A549 (cell line): ENCODE measurements at regions not wholly inside any gene's neighbourhood (a gene's known extent, or its start where the extent isn't known, plus 50 kb on each side); places are given as distances from the start of the nearest gene placed in this dataset.

Experiments used
- ATAC-seq, 2 experiments: fragments of 200-7000 bp in 1 of 2; fragments of >200 bp in 1 of 2; cut with Nextera tagmentation in 1 of 2; cut with Tn5 transposase in 1 of 2; 3 replicates each; pipeline versions ENCODE4 v1.8.0 to v1.9.1; 2018 to 2020; ENCODE audit warnings: mild to moderate bottlenecking in 1 of 2, moderate library complexity in 1 of 2
- CTCF ChIA-PET: fragments of 300-600 bp; sonication (Branson Sonifier 250); formaldehyde crosslinking; extraction: SDS; loops from one replicate; lab custom pipeline; 2021; ENCODE audit warnings: antibody characterized with exemption, inconsistent platforms; lab: Yijun Ruan, JAX
- POLR2A ChIA-PET: fragments of 350-600 bp; formaldehyde crosslinking; extraction: SDS; loops from one replicate; lab custom pipeline; 2021; ENCODE audit warnings: antibody characterized with exemption, inconsistent platforms; lab: Yijun Ruan, JAX
- DNase-seq, 2 experiments: peaks; one replicate each; pipeline versions ENCODE4 v3.0.0 to v3.0.0-alpha.2; 2011 to 2016; ENCODE audit warnings: low read depth in 1 of 2, low spot score in 1 of 2
- FAIRE-seq: peaks from 2 replicates; lab custom pipeline; 2011; peaks lifted over from hg19 to GRCh38; lab: Jason Lieb, UNC
- H3K27ac ChIP-seq, 2 experiments: fragments of >200 bp; sonication (Bioruptor Twin); formaldehyde crosslinking; 3 replicates each; pipeline ENCODE4 v1.5.1; 2016 to 2017
- H3K4me1 ChIP-seq: fragments of >200 bp; sonication (Bioruptor Twin); formaldehyde crosslinking; 3 replicates; pipeline ENCODE4 v1.6.1; 2016
- H3K4me2 ChIP-seq: fragments of >200 bp; sonication (Bioruptor Twin); formaldehyde crosslinking; 3 replicates; pipeline ENCODE4 v1.6.1; 2016
- H3K4me3 ChIP-seq: fragments of >200 bp; sonication (Bioruptor Twin); formaldehyde crosslinking; 3 replicates; pipeline ENCODE4 v1.5.1; 2016
- H3K9me3 ChIP-seq: fragments of >200 bp; sonication (Bioruptor Twin); formaldehyde crosslinking; 3 replicates; pipeline ENCODE4 v1.6.1; 2016
- BCL3 ChIP-seq: fragments of >200 bp; sonication (Bioruptor Twin); formaldehyde crosslinking; IDR thresholded peaks from 3 replicates; pipeline ENCODE4 v1.6.1; 2016
- CHD2 ChIP-seq: fragments of 150-350 bp; IDR thresholded peaks from 2 replicates; pipeline ENCODE4 v1.6.1; 2014; ENCODE audit warnings: low read length; ENCODE audit not compliant: partially characterized antibody
- CHD4 ChIP-seq: fragments of 200-600 bp; sonication (generic); IDR thresholded peaks from 2 replicates; pipeline ENCODE4 v1.6.1; 2016; ENCODE audit warnings: antibody characterized with exemption, mild to moderate bottlenecking, borderline replicate concordance
- CTCF ChIP-seq: fragments of >200 bp; sonication (Bioruptor Twin); formaldehyde crosslinking; IDR thresholded peaks from 3 replicates; pipeline ENCODE4 v1.5.1; 2016
- E2F6 ChIP-seq: IDR thresholded peaks from 2 replicates; pipeline ENCODE4 v1.6.1; 2012; ENCODE audit warnings: low read depth, borderline replicate concordance
- EHMT2 ChIP-seq: fragments of 200-600 bp; sonication (generic); IDR thresholded peaks from 2 replicates; pipeline ENCODE4 v1.6.1; 2016; ENCODE audit warnings: antibody characterized with exemption, low read depth, mild to moderate bottlenecking, moderate library complexity
- ELK1 ChIP-seq: fragments of 150-350 bp; IDR thresholded peaks from 2 replicates; pipeline ENCODE4 v1.6.1; 2014; ENCODE audit warnings: low read depth, mild to moderate bottlenecking, low read length
- EP300 ChIP-seq, 2 experiments: fragments of >200 bp; sonication (Bioruptor Twin); formaldehyde crosslinking; IDR thresholded peaks; 2 replicates in 1 of 2; 3 replicates in 1 of 2; pipeline ENCODE4 v1.6.1; 2016 to 2017
- FOSB ChIP-seq: fragments of 250-450 bp; sonication (Bioruptor Pico); IDR thresholded peaks from 2 replicates; pipeline ENCODE4 v1.5.0; 2020; ENCODE audit warnings: mild to moderate bottlenecking, moderate library complexity
- FOSL2 ChIP-seq, 2 experiments: fragments of 450-650 bp in 1 of 2; fragments of >200 bp in 1 of 2; sonication (Bioruptor Twin) in 1 of 2; formaldehyde crosslinking; IDR thresholded peaks; 2 replicates each; pipeline versions ENCODE4 v1.5.0 to v1.6.1; 2016 to 2020; ENCODE audit warnings: mild to moderate bottlenecking in 1 of 2, moderate library complexity in 1 of 2
- GATA3 ChIP-seq: IDR thresholded peaks from 2 replicates; pipeline ENCODE4 v1.6.1; 2012; ENCODE audit warnings: borderline replicate concordance
- HDAC2 ChIP-seq: fragments of 200-600 bp; sonication (generic); IDR thresholded peaks from 2 replicates; pipeline ENCODE4 v1.6.1; 2016
- HES2 ChIP-seq: fragments of >200 bp; sonication (Bioruptor Twin); formaldehyde crosslinking; IDR thresholded peaks from 2 replicates; pipeline ENCODE4 v1.6.1; 2016
- HOXA7 ChIP-seq: fragments of 250-450 bp; sonication (Bioruptor Pico); IDR thresholded peaks from 2 replicates; pipeline ENCODE4 v1.5.0; 2020; ENCODE audit warnings: mild to moderate bottlenecking, moderate library complexity
- HOXB5 ChIP-seq: fragments of 250-450 bp; sonication (Bioruptor Pico); IDR thresholded peaks from 2 replicates; pipeline ENCODE4 v1.5.0; 2020; ENCODE audit warnings: mild to moderate bottlenecking, moderate library complexity
- JUN ChIP-seq, 2 experiments: fragments of >200 bp; sonication (Bioruptor Twin); formaldehyde crosslinking; IDR thresholded peaks; 2 replicates in 1 of 2; 3 replicates in 1 of 2; pipeline ENCODE4 v1.6.1; 2016 to 2017
- JUNB ChIP-seq: fragments of >200 bp; sonication (Bioruptor Twin); formaldehyde crosslinking; IDR thresholded peaks from 2 replicates; pipeline ENCODE4 v1.6.1; 2016
- KDM1A ChIP-seq: fragments of 200-600 bp; sonication (generic); IDR thresholded peaks from 2 replicates; pipeline ENCODE4 v1.6.1; 2016; ENCODE audit warnings: low read depth, mild to moderate bottlenecking
- KDM5A ChIP-seq: fragments of 200-600 bp; sonication (generic); IDR thresholded peaks from 2 replicates; pipeline ENCODE4 v1.6.1; 2016; ENCODE audit warnings: antibody characterized with exemption, mild to moderate bottlenecking
- MAFK ChIP-seq: fragments of 450-650 bp; IDR thresholded peaks from 2 replicates; pipeline ENCODE4 v1.6.1; 2014; ENCODE audit not compliant: partially characterized antibody
- MAZ ChIP-seq: fragments of 150-350 bp; IDR thresholded peaks from 2 replicates; pipeline ENCODE4 v1.6.1; 2014; ENCODE audit warnings: antibody characterized with exemption, low read depth, low read length, borderline replicate concordance
- MYC ChIP-seq: IDR thresholded peaks from 2 replicates; pipeline ENCODE4 v1.6.1; 2012; ENCODE audit warnings: mild to moderate bottlenecking, inconsistent platforms, low read length, improper control_type of control experiment, borderline replicate concordance
- NFE2L2 ChIP-seq: fragments of 150-350 bp; conservative IDR thresholded peaks from 2 replicates; pipeline ENCODE4 v1.6.1; 2014; ENCODE audit warnings: low read length
- NR3C1 ChIP-seq: fragments of >200 bp; sonication (Bioruptor Twin); formaldehyde crosslinking; IDR thresholded peaks from 3 replicates; pipeline ENCODE4 v1.6.1; 2017
- PHF8 ChIP-seq: fragments of 200-600 bp; sonication (generic); IDR thresholded peaks from 2 replicates; pipeline ENCODE4 v1.6.1; 2016; ENCODE audit warnings: low read depth, mild to moderate bottlenecking, antibody characterized with exemption, moderate library complexity, borderline replicate concordance
- POLR2A ChIP-seq: IDR thresholded peaks from 2 replicates; pipeline ENCODE4 v1.6.1; 2012; ENCODE audit warnings: mild to moderate bottlenecking, low read length
- RAD21 ChIP-seq, 2 experiments: fragments of >200 bp in 1 of 2; sonication (Bioruptor Twin) in 1 of 2; formaldehyde crosslinking in 1 of 2; IDR thresholded peaks in 1 of 2; conservative IDR thresholded peaks in 1 of 2; 2 replicates in 1 of 2; 3 replicates in 1 of 2; pipeline ENCODE4 v1.6.1; 2012 to 2018; ENCODE audit warnings: inconsistent platforms in 1 of 2
- ZNF302 ChIP-seq: fragments of 250-450 bp; sonication (Bioruptor Pico); IDR thresholded peaks from 2 replicates; pipeline ENCODE4 v1.9.0; 2021; ENCODE audit warnings: inconsistent platforms, mild to moderate bottlenecking, moderate library complexity
- WGBS: methylation state at CpG from one replicate; pipeline ENCODE4 v1.1.6; 2017; ENCODE audit errors: missing lambda C conversion rate; 5-methylcytosine and 5-hydroxymethylcytosine counted together

GRCh38 chr2:65866148-65866547 is 433.7 kb upstream of the SPRED2 start (continued):
- TF ChIP-seq ELK1: no peak
- no peak for TF ChIP-seq EP300 (IDR thresholded peaks at IDR 0.05)
- no peak for TF ChIP-seq BCL3

- H3K27ac ChIP-seq: no peak overlapping the region
- WGBS: 46% methylated on average over 5 of the region's 5 CpGs
- FAIRE-seq: no peak
- no peak for TF ChIP-seq NFE2L2
- no peak for TF ChIP-seq NR3C1
- no peak for TF ChIP-seq CHD4
- TF ChIP-seq JUNB: no peak
- TF ChIP-seq HES2: no peak
- TF ChIP-seq HDAC2: no peak
- no peak for TF ChIP-seq MAFK
- no peak for TF ChIP-seq HOXA7 (CRISPR knock-in tag)
- TF ChIP-seq BCL3: no peak
- TF ChIP-seq GATA3: no peak
- no peak for TF ChIP-seq JUN (IDR thresholded peaks at IDR 0.05)
- TF ChIP-seq RAD21 (conservative IDR thresholded peaks at IDR 0.05 in 1 of 2, IDR thresholded peaks at IDR 0.05 in 1 of 2): no peak
- no peak for TF ChIP-seq CTCF
- no peak for TF ChIP-seq HOXB5 (CRISPR knock-in tag)
- TF ChIP-seq FOSL2 (IDR thresholded peaks at IDR 0.05): no peak
- TF ChIP-seq FOSL2 (CRISPR knock-in tag; IDR thresholded peaks at IDR 0.05): no peak
- no peak for TF ChIP-seq KDM5A
- TF ChIP-seq CHD2: no peak
- TF ChIP-seq FOSB (CRISPR knock-in tag): no peak
- no peak for TF ChIP-seq EP300 (IDR thresholded peaks at IDR 0.05)
- no peak for DNase-seq
- no peaks in the 10 kb centered on the region for H3K9me3 ChIP-seq
- ChIA-PET POLR2A (no interaction called here), CTCF (interaction anchor here (0.6 kb wide), 1 partner anchor 744 kb away, joined by 4 read pairs; no protein-coding TSS in a partner anchor)
- H3K4me3 ChIP-seq: no peak overlapping the region
- no peaks in the 10 kb centered on the region for H3K4me1 ChIP-seq
- no peak for ATAC-seq
- H3K4me2 ChIP-seq: no peak overlapping the region
Measured at GRCh38 chr2:65864619-65865018, 432.2 kb upstream of the SPRED2 start.

GRCh38 chr2:65863713-65864112 is 431.3 kb upstream of the SPRED2 start:
- ChIA-PET CTCF (no interaction called here), POLR2A (no interaction called here)
- no peaks in the 10 kb centered on the region for H3K9me3 ChIP-seq
- H3K4me1 ChIP-seq: no peaks in the 10 kb centered on the region
- FAIRE-seq: no peak
- no peak overlapping the region for H3K4me2 ChIP-seq
- no peak for DNase-seq
- no peak for ATAC-seq
- H3K4me3 ChIP-seq: no peak overlapping the region
- no peak overlapping the region for H3K27ac ChIP-seq
- TF ChIP-seq POLR2A (no peak), KDM1A (no peak), PHF8 (no peak), CHD4 (no peak), NFE2L2 (no peak), MAZ (no peak), GATA3 (no peak), ZNF302 (CRISPR knock-in tag) (no peak), EHMT2 (no peak), MYC (no peak), HES2 (no peak), CTCF (no peak), EP300 (IDR thresholded peaks at IDR 0.05) (no peak), E2F6 (no peak)
